H1 (cell line): ENCODE measurements at regions not wholly inside any gene's neighbourhood (a gene's known extent, or its start where the extent isn't known, plus 50 kb on each side); places are given as distances from the start of the nearest gene placed in this dataset.

Source experiments
- CTCF ChIA-PET: fragments of 300-600 bp; sonication (Branson Sonifier 250); formaldehyde crosslinking; loops from one replicate; lab custom pipeline; 2021; ENCODE audit not compliant: partially characterized antibody; lab: Charles Lee
- POLR2A ChIA-PET: fragments of 300-600 bp; sonication (Branson Sonifier 250); formaldehyde crosslinking; loops from one replicate; lab custom pipeline; 2021; ENCODE audit warnings: inconsistent platforms; ENCODE audit not compliant: partially characterized antibody; lab: Charles Lee
- DNase-seq, 2 experiments: peaks; one replicate each; pipeline versions ENCODE4 v3.0.0 to v3.0.0-alpha.2; 2010 to 2022; ENCODE audit warnings: low spot score in 2 of 2, low read depth in 1 of 2, mixed read lengths in 1 of 2
- FAIRE-seq: peaks from 2 replicates; lab custom pipeline; 2011; peaks lifted over from hg19 to GRCh38; lab: Jason Lieb, UNC
- H2AFZ ChIP-seq: 2 replicates; pipeline ENCODE4 v1.8.1; 2012; ENCODE audit warnings: low read length, inconsistent platforms
- H2AK5ac ChIP-seq: 2 replicates; pipeline ENCODE4 v1.6.1; 2013; ENCODE audit warnings: low read depth, low read length
- H2BK120ac ChIP-seq: replicated peaks from 2 replicates; pipeline ENCODE3; 2013; ENCODE audit warnings: low read depth, low read length, inconsistent platforms
- H2BK12ac ChIP-seq: 2 replicates; pipeline ENCODE4 v1.6.1; 2013; ENCODE audit warnings: low read depth, low read length
- H2BK15ac ChIP-seq: 2 replicates; pipeline ENCODE4 v1.6.1; 2013; ENCODE audit warnings: low read length
- H2BK20ac ChIP-seq: 2 replicates; pipeline ENCODE4 v1.6.1; 2013; ENCODE audit warnings: low read length
- H2BK5ac ChIP-seq: 2 replicates; pipeline ENCODE4 v1.6.1; 2013; ENCODE audit warnings: low read depth, low read length
- H3K14ac ChIP-seq: 2 replicates; pipeline ENCODE4 v1.6.1; 2013; ENCODE audit warnings: inconsistent platforms; ENCODE audit not compliant: insufficient read length
- H3K18ac ChIP-seq: 2 replicates; pipeline ENCODE4 v1.6.1; 2013; ENCODE audit warnings: low read length; ENCODE audit errors: extremely low read depth
- H3K23ac ChIP-seq: 2 replicates; pipeline ENCODE4 v1.6.1; 2013; ENCODE audit warnings: inconsistent platforms; ENCODE audit not compliant: insufficient read length
- H3K23me2 ChIP-seq: 2 replicates; pipeline ENCODE4 v1.6.1; 2013; ENCODE audit warnings: low read depth, low read length
- H3K27ac ChIP-seq: 2 replicates; pipeline ENCODE4 v1.6.1; 2011; ENCODE audit warnings: low read depth, low read length, inconsistent platforms
- H3K27me3 ChIP-seq, 4 experiments: replicated peaks in 1 of 4; 1 replicate in 1 of 4; 2 replicates in 3 of 4; pipeline versions ENCODE4 v1.6.1 to v1.8.1; 2011 to 2013; ENCODE audit warnings: low read length in 3 of 4, mild to moderate bottlenecking in 3 of 4, inconsistent platforms in 2 of 4, mixed read lengths in 2 of 4, moderate library complexity in 1 of 4; ENCODE audit not compliant: control insufficient read depth in 3 of 4, insufficient read depth in 3 of 4; ENCODE audit errors: extremely low read depth in 1 of 4
- H3K36me3 ChIP-seq, 4 experiments: 2 replicates each; pipeline versions ENCODE4 v1.6.1 to v1.8.1; 2011 to 2013; ENCODE audit warnings: mild to moderate bottlenecking in 4 of 4, low read length in 3 of 4, moderate library complexity in 2 of 4, control low read depth in 1 of 4, inconsistent platforms in 1 of 4; ENCODE audit not compliant: insufficient read depth in 4 of 4, control insufficient read depth in 2 of 4
- H3K4ac ChIP-seq: replicated peaks from 2 replicates; pipeline ENCODE3; 2013; ENCODE audit warnings: low read length, low read depth, mixed read lengths, inconsistent platforms; ENCODE audit not compliant: insufficient read length
- H3K4me1 ChIP-seq, 4 experiments: replicated peaks in 1 of 4; 1 replicate in 1 of 4; 2 replicates in 3 of 4; pipeline versions ENCODE4 v1.6.1 to v1.8.1; 2011 to 2013; ENCODE audit warnings: low read length in 3 of 4, inconsistent platforms in 2 of 4, mixed read lengths in 1 of 4; ENCODE audit not compliant: insufficient read depth in 4 of 4, control insufficient read depth in 3 of 4
- H3K4me2 ChIP-seq, 2 experiments: 2 replicates each; pipeline versions ENCODE4 v1.6.1 to v1.8.1; 2011 to 2013; ENCODE audit warnings: low read depth in 2 of 2, low read length in 2 of 2, control low read depth in 1 of 2, inconsistent platforms in 1 of 2, mild to moderate bottlenecking in 1 of 2; ENCODE audit not compliant: insufficient read depth in 1 of 2
- H3K4me3 ChIP-seq, 4 experiments: fragments of 200-600, 300-600 bp in 1 of 4; sonication (generic), shearing (Covaris generic), sonication (Bioruptor Twin) in 1 of 4; 2 replicates each; pipeline versions ENCODE4 v1.5.1 to v1.8.1; 2011 to 2016; ENCODE audit warnings: low read length in 4 of 4, low read depth in 3 of 4, control low read depth in 2 of 4, inconsistent platforms in 2 of 4, mild to moderate bottlenecking in 2 of 4, mixed read lengths in 1 of 4, moderate library complexity in 1 of 4; ENCODE audit not compliant: insufficient read depth in 2 of 4; ENCODE audit errors: extremely low read depth in 1 of 4
- H3K56ac ChIP-seq: replicated peaks from 2 replicates; pipeline ENCODE3; 2013; ENCODE audit warnings: low read depth, mild to moderate bottlenecking, mixed read lengths, low read length, inconsistent platforms; ENCODE audit not compliant: insufficient read length
- H3K79me1 ChIP-seq: 2 replicates; pipeline ENCODE4 v1.6.1; 2013; ENCODE audit warnings: low read depth, low read length, control low read depth
- H3K79me2 ChIP-seq, 2 experiments: 2 replicates each; pipeline versions ENCODE4 v1.6.1 to v1.8.1; 2012 to 2013; ENCODE audit warnings: low read length in 2 of 2, mild to moderate bottlenecking in 2 of 2, inconsistent platforms in 1 of 2; ENCODE audit not compliant: insufficient read depth in 2 of 2, control insufficient read depth in 1 of 2
- H3K9ac ChIP-seq, 4 experiments: replicated peaks in 1 of 4; 1 replicate in 1 of 4; 2 replicates in 3 of 4; pipeline versions ENCODE4 v1.6.1 to v1.8.1; 2011 to 2013; ENCODE audit warnings: low read depth in 3 of 4, low read length in 3 of 4, control low read depth in 2 of 4, mild to moderate bottlenecking in 2 of 4, moderate library complexity in 2 of 4, inconsistent platforms in 1 of 4; ENCODE audit errors: extremely low read depth in 1 of 4
- H3K9me3 ChIP-seq, 2 experiments: 2 replicates each; pipeline versions ENCODE4 v1.6.1 to v1.8.1; 2012 to 2013; ENCODE audit warnings: mild to moderate bottlenecking in 2 of 2, moderate library complexity in 2 of 2, control low read depth in 1 of 2, inconsistent platforms in 1 of 2, low read depth in 1 of 2, low read length in 1 of 2, mixed read lengths in 1 of 2; ENCODE audit not compliant: insufficient read depth in 2 of 2
- H4K20me1 ChIP-seq, 2 experiments: replicated peaks in 1 of 2; 2 replicates each; pipeline versions ENCODE3 to v1.8.1; 2011 to 2013; ENCODE audit warnings: inconsistent platforms in 2 of 2, low read length in 2 of 2, mild to moderate bottlenecking in 1 of 2; ENCODE audit not compliant: insufficient read depth in 2 of 2, control insufficient read depth in 1 of 2
- H4K5ac ChIP-seq: 2 replicates; pipeline ENCODE4 v1.6.1; 2013; ENCODE audit warnings: low read length, low read depth, mixed read lengths, inconsistent platforms; ENCODE audit not compliant: insufficient read length
- H4K8ac ChIP-seq: 2 replicates; pipeline ENCODE4 v1.8.0; 2013; ENCODE audit warnings: mild to moderate bottlenecking, moderate library complexity, low read length, inconsistent platforms; ENCODE audit not compliant: insufficient read depth; ENCODE audit errors: extremely low read depth
- H4K91ac ChIP-seq: replicated peaks from 2 replicates; pipeline ENCODE3; 2013; ENCODE audit warnings: low read length, mixed read lengths, inconsistent platforms; ENCODE audit not compliant: insufficient read length
- SUZ12 ChIP-seq: fragments of 200-600 bp; sonication (generic); IDR thresholded peaks from 2 replicates; pipeline ENCODE4 v1.6.1; 2012; ENCODE audit warnings: mild to moderate bottlenecking, inconsistent platforms, low read length, moderate library complexity, mixed read lengths
- WGBS, 2 experiments: shearing (Covaris generic) in 1 of 2; methylation state at CpG; one replicate each; pipeline versions ENCODE4 v1.1.6 to v1.1.7; 2013 to 2015; ENCODE audit warnings: low lambda C conversion rate in 2 of 2, mixed read lengths in 2 of 2, inconsistent platforms in 1 of 2, low coverage in 1 of 2, missing lambda C conversion rate in 1 of 2; ENCODE audit not compliant: insufficient replicate concordance in 2 of 2, insufficient coverage in 1 of 2, insufficient read length in 1 of 2; ENCODE audit errors: extremely low coverage in 1 of 2, missing lambda C conversion rate in 1 of 2; 5-methylcytosine and 5-hydroxymethylcytosine counted together

GRCh38 chrX:150258176-150258425 lies 105.0 kb upstream of the MAMLD1 start:
- Histone ChIP-seq H3K4me2 (no peak overlapping the region), H2BK15ac (no peak overlapping the region), H3K4ac (no peak overlapping the region), H3K4me1 (no peaks in the 10 kb centered on the region), H3K27ac (no peak overlapping the region), H3K23me2 (no peaks in the 10 kb centered on the region), H3K79me1 (no peaks in the 10 kb centered on the region), H3K36me3 (no peaks in the 10 kb centered on the region), H4K8ac (no peak overlapping the region), H3K23ac (no peak overlapping the region), H3K56ac (no peak overlapping the region), H4K20me1 (no peaks in the 10 kb centered on the region), H3K18ac (no peak overlapping the region), H2BK20ac (no peak overlapping the region), H2BK12ac (no peak overlapping the region), H2BK120ac (no peak overlapping the region), H3K79me2 (no peaks in the 10 kb centered on the region), H4K5ac (no peak overlapping the region), H3K27me3 (no peaks in the 10 kb centered on the region), H3K9me3 (no peaks in the 10 kb centered on the region), H3K4me3 (no peak overlapping the region), H2BK5ac (no peak overlapping the region), H2AFZ (no peak overlapping the region), H2AK5ac (no peak overlapping the region), H3K14ac (no peak overlapping the region), H3K9ac (no peak overlapping the region), H4K91ac (no peak overlapping the region)
- ChIA-PET CTCF (interaction anchor here (1.1 kb wide), 1 partner anchor 422 kb away, joined by 3 read pairs; no protein-coding TSS in a partner anchor), POLR2A (interaction anchor here (0.6 kb wide), 1 partner anchor 23 kb away, joined by 3 read pairs; no protein-coding TSS in a partner anchor)
- FAIRE-seq (no peak), DNase-seq (no peak)
- TF ChIP-seq SUZ12 = no peak
- WGBS, 2 experiments = 100% methylated on average over 1 of the region's 1 CpG; no CpG with 5 or more reads in 1 of the 2 experiments
